ENCODE measurements at regions not wholly inside any gene's neighbourhood (a gene's known extent, or its start where the extent isn't known, plus 50 kb on each side); places are given as distances from the start of the nearest gene placed in this dataset.
"Not testable (repeated sequence)": the region's sequence is repeated elsewhere in the genome, so short reads cannot be mapped to it uniquely, and the experiment has no call there.

GRCh38 chr13:80695841-80696240 is 354.9 kb upstream of the SPRY2 start:
- no peak for TF ChIP-seq FOSB (CRISPR knock-in tag; IDR thresholded peaks at IDR 0.05)
- TF ChIP-seq JUN (IDR thresholded peaks at IDR 0.05): no peak
- TF ChIP-seq HES2 (IDR thresholded peaks at IDR 0.05): no peak
- TF ChIP-seq MAX (IDR thresholded peaks at IDR 0.05): no peak
- no peak for TF ChIP-seq RNF2 (IDR thresholded peaks at IDR 0.05; ENCODE audit: borderline replicate concordance, low read depth)
- no peak for TF ChIP-seq JUNB (IDR thresholded peaks at IDR 0.05)
- TF ChIP-seq NR3C1 (IDR thresholded peaks at IDR 0.05): no peak
- no peak for TF ChIP-seq RCOR1 (IDR thresholded peaks at IDR 0.05; ENCODE audit: low read depth, low read length)
- TF ChIP-seq ESRRA (IDR thresholded peaks at IDR 0.05; ENCODE audit: borderline replicate concordance, low read length): no peak
- TF ChIP-seq EHMT2 (IDR thresholded peaks at IDR 0.05; ENCODE audit: low read depth): no peak
- no peak for TF ChIP-seq MAFK (IDR thresholded peaks at IDR 0.05; ENCODE audit: partially characterized antibody)
- no peak for TF ChIP-seq RAD21 (conservative IDR thresholded peaks at IDR 0.05 in 1 of 2, IDR thresholded peaks at IDR 0.05 in 1 of 2)
- TF ChIP-seq ZFP36 (IDR thresholded peaks at IDR 0.05; ENCODE audit: borderline replicate concordance, partially characterized antibody): no peak
- TF ChIP-seq ZSCAN20 (CRISPR knock-in tag; IDR thresholded peaks at IDR 0.05): no peak
- no peak overlapping the region for H3K4me2 ChIP-seq
- H3K27ac ChIP-seq: no peak overlapping the region
- WGBS (ENCODE audit: missing lambda C conversion rate): 14% methylated on average over 1 of the region's 1 CpG
- no peak for ATAC-seq
- ChIA-PET POLR2A (no interaction called here), CTCF (no interaction called here)
- DNase-seq (ENCODE audit: low read depth in 1 of 2, low spot score in 1 of 2): no peak
- no peak overlapping the region for H3K4me3 ChIP-seq
- FAIRE-seq: no peak
- no peaks in the 10 kb centered on the region for H3K9me3 ChIP-seq
- H3K4me1 ChIP-seq: no peaks in the 10 kb centered on the region

GRCh38 chr13:80691814-80692213 is 350.9 kb upstream of the SPRY2 start:
- H3K9me3 ChIP-seq; DNase-seq (ENCODE audit: low read depth in 1 of 2, low spot score in 1 of 2); POLR2A ChIA-PET; H3K4me3 ChIP-seq; CTCF ChIA-PET; H3K4me1 ChIP-seq; H3K27ac ChIP-seq; ATAC-seq; FAIRE-seq; H3K4me2 ChIP-seq: not testable (repeated sequence)
- 13% methylated on average over 2 of the region's 2 CpGs for WGBS (ENCODE audit: missing lambda C conversion rate)

GRCh38 chr13:80690208-80690607 is 349.3 kb upstream of the SPRY2 start:
- no peak for ATAC-seq
- no peak for FAIRE-seq
- ChIA-PET CTCF (no interaction called here), POLR2A (no interaction called here)
- 0% methylated on average over 2 of the region's 3 CpGs for WGBS (ENCODE audit: missing lambda C conversion rate)
- DNase-seq (ENCODE audit: low read depth in 1 of 2, low spot score in 1 of 2): no peak
- H3K9me3 ChIP-seq: no peaks in the 10 kb centered on the region
- TF ChIP-seq HES2 (IDR thresholded peaks at IDR 0.05): no peak
- TF ChIP-seq HEYL (CRISPR knock-in tag; IDR thresholded peaks at IDR 0.05): no peak
- no peak for TF ChIP-seq MYC (IDR thresholded peaks at IDR 0.05; ENCODE audit: borderline replicate concordance, low read length)
- TF ChIP-seq ZFP36 (IDR thresholded peaks at IDR 0.05; ENCODE audit: borderline replicate concordance, partially characterized antibody): no peak
- no peak for TF ChIP-seq ZC3H11A (IDR thresholded peaks at IDR 0.05)
- TF ChIP-seq BHLHE40 (IDR thresholded peaks at IDR 0.05; ENCODE audit: low read depth, low read length): no peak
- no peak for TF ChIP-seq HOXB5 (CRISPR knock-in tag; IDR thresholded peaks at IDR 0.05)
- TF ChIP-seq HOXA7 (CRISPR knock-in tag; IDR thresholded peaks at IDR 0.05): no peak
- TF ChIP-seq ZSCAN20 (CRISPR knock-in tag; IDR thresholded peaks at IDR 0.05): no peak
- TF ChIP-seq HDAC2 (IDR thresholded peaks at IDR 0.05): no peak
- no peak for TF ChIP-seq FOXS1 (CRISPR knock-in tag; IDR thresholded peaks at IDR 0.05)
- H3K27ac ChIP-seq: no peak overlapping the region
- no peak overlapping the region for H3K4me3 ChIP-seq
- H3K4me1 ChIP-seq: no peaks in the 10 kb centered on the region
- H3K4me2 ChIP-seq: no peak overlapping the region

GRCh38 chr13:80688593-80688992 is 347.7 kb upstream of the SPRY2 start:
- ChIA-PET CTCF (no interaction called here), POLR2A (no interaction called here)
- no peak for FAIRE-seq

More at GRCh38 chr13:80688593-80688992, 347.7 kb upstream of the SPRY2 start:
- H3K4me3 ChIP-seq: no peak overlapping the region
- H3K4me1 ChIP-seq: no peaks in the 10 kb centered on the region
- no peaks in the 10 kb centered on the region for H3K9me3 ChIP-seq
- no peak for ATAC-seq
- H3K27ac ChIP-seq: no peak overlapping the region
- TF ChIP-seq E2F6 (IDR thresholded peaks at IDR 0.05; ENCODE audit: borderline replicate concordance, low read depth) (no peak), HOXB5 (CRISPR knock-in tag; IDR thresholded peaks at IDR 0.05) (no peak), CHD4 (IDR thresholded peaks at IDR 0.05; ENCODE audit: borderline replicate concordance) (no peak), HES2 (IDR thresholded peaks at IDR 0.05) (no peak), CTCF (IDR thresholded peaks at IDR 0.05) (no peak), ATOH8 (CRISPR knock-in tag; IDR thresholded peaks at IDR 0.05; ENCODE audit: low read depth) (no peak), POLR2AphosphoS2 (conservative IDR thresholded peaks at IDR 0.05; ENCODE audit: low read length) (no peak), MAFK (IDR thresholded peaks at IDR 0.05; ENCODE audit: partially characterized antibody) (no peak)
- no peak for DNase-seq (ENCODE audit: low read depth in 1 of 2, low spot score in 1 of 2)
- no peak overlapping the region for H3K4me2 ChIP-seq

Data from A549 (cell line).